Left renal cortex interstitium (tissue), 4 donors: ENCODE measurements at regions not wholly inside any gene's neighbourhood (a gene's known extent, or its start where the extent isn't known, plus 50 kb on each side); places are given as distances from the start of the nearest gene placed in this dataset.

Source experiments
- DNase-seq, 4 donors: peaks; one replicate each; pipeline ENCODE4 v3.0.0-alpha.2; 2013; ENCODE audit warnings: low read depth in 4 of 4, low spot score in 2 of 4, missing footprints in 1 of 4

DNA sequence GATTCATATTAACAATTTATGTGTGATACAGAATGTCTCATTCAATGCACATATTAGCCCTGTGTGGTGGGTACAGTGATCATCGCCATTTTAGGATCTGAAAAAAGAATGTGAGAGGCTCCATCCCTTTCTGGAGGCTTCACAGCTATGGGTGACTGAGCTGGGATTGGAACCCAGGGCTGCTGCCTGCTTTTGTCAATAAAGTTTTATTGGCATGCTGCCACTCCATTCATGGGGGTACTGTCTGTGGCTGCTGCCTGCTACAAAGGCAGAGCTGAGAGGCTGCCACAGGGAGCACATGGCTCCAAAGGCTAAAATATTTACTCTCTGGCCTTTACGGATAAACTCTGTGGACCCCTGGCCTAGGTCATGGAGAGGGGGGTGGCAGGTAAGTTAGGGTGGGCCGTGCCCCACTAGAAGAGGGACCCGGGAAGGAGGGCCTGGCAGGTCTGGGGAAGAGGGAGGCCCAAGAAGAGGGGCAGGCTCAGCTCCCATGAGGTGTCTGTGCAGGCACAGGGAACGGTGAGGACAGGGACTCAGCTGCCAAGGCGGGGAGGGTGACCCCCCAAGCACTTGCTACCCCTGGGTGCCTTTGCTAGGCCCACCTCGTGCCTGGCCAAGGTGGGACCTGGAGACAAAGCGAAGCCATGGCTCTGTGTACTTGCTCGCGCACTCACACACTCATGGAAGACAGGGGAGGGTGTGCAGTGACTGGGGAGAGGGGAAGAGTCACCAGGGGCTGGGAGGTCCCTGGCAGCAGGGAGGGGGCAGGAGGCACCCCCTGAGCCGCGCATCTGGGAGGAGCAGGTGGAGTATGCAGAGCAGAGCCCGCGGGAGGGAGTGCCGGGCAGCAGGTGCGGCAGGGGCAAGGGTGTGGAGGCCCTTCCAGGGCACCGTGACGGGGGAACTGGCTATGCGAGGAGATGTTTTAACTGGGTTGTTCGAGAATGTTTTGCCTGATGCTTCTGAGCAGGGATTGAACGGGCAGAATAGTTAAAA lies 335.3 kb downstream of the CTTN start:
- no peak for DNase-seq

DNA sequence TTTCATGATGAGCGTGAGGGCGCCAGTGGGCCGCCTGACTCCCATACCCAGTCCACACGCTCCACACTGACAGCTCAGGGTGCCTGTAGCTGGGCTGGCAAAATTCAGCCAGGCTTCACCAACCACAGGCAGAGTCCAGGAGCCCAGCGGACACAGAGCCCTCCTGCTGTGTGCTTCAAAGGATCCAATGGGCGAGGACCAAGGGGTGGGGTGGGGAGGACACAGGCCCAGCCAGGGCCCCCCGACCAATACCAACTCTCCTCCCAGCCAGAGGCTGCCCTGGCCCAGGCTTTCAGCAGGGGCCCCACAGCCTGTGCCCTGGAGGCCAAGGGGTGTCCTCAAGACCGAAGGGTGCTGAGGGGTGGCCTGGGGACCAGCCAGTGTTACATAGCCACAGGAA lies 336.1 kb downstream of the CTTN start:
- DNase-seq, result no peak

DNA sequence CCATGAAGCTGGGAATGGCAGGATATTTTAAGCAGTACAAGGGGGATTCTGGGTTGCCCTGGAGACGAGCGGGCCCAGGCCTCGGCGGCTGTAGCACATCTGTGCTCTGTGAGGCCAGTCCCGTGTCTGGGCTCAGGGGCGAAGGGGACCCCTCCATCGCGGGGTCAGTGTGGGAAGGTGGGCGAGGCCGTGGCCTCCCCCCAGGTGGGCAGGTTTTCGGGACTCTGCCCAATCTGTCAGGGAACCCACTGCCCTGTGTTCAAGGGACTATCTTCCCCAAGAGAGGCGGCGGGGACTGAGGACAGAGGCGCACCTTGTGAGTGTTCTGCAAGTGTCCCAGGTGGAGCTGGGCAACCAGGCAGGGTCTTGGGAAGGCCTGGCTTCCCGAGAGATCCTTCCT lies 336.6 kb downstream of the CTTN start:
- no peak for DNase-seq

DNA sequence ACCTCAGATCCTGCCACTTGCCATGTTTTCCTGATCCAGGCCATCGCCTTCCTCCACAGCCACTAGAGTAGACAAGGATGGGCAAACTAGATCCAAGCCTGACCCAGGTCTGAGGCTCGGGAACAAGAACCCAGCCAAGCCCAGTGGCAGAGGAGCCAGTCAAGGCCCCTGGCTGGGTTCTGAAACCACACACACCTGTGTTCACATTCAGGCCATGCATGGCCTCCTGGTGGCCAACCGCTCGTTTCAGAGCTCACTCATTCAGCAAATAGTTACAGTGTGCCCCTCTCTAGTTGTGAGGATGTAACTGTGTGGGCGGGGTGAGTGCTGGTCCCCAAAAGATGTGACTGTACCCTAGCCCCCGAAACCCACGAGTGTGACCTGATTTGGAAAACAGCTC lies 337.6 kb downstream of the CTTN start:
- no peak for DNase-seq

DNA sequence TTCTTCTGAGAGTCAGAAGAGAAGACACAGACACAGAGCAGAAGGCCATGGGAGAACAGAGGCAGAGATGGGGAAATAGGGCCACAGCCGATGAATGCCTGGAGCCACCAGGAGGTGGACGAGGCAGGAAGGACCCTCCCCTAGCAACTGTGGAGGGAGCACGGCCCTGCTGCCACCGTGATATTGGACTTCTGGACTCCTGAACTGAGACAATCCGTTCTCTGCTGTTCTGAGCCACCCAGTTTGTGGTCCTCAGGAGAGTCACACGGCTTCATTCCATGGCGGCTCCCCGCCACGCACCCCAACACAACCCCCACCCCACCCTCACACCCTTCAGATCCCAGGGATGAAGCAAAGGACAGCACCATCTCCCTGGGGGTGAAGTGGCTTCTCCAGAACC lies 338.1 kb downstream of the CTTN start:
- no peak for DNase-seq

DNA sequence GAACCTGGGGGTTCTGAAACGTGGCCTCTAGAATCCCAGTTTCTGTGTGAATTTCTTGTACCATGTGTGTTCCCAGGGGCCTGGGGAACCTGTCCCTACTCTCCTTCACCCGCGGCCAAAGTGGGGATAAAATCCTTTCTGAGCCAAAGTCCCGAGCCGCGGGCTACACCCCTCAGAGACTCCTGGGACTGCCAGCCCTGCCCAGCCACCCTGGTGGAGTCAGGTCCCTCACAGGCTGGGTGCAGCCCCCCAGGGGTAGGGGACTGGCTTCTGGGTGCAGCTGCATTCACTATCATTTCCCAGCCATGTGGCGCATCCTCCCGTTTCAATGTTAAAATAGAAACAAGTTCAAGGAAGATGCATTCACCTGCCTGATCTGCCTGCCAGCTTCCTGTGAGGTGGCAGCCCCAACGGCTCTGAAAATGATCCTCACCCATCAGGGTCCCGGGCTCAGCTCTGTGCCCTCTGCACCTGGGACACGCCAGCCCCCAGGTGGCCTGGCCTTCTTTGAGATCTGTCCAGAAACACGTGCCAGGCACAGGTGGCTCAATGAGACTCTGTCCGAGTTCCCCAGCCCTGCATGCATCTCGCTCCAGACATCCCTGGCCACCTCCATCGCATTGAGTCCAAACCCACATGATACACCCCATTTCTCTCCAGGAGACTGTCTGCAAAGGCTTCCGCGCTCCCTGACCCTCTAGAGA lies 338.8 kb downstream of the CTTN start:
- no peak for DNase-seq

DNA sequence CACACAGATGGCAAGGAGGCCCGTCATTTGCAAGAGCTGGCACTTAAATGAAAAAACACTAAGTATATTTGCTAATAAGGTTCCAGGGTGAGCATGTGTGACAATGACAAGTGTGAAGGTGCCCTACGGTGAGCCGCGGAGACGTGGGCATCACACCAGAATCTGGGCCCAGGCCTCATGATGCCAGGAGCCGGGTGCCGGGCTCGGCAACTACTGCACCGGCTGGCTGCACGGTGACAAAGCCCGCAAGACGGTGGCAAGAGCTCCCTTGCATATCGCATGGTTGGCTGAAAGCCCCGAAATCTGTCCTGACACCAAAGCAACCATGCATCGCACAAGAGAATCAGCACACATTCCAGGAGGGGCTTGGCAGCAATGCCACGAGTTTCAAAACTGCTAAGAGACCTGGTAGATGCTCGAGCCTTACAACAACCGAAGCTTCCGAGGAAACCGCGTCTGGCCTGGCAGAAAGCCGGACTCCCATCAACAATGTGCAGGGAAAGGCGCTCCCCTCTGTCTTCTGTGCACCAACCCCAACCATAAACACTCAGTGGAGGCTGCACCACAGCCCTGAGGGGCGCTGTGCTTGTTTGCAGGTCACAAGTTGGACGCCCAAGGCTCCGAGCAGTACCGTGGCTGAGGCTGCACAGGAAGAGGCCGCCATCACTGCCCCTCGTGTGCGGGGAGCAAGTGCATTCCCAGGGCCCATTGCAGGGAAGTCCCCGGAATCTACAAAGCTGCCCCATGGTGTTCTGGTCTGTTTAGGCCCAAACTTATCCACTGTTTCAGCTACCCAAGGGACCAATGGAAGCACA lies 339.7 kb downstream of the CTTN start:
- DNase-seq, result no peak

DNA sequence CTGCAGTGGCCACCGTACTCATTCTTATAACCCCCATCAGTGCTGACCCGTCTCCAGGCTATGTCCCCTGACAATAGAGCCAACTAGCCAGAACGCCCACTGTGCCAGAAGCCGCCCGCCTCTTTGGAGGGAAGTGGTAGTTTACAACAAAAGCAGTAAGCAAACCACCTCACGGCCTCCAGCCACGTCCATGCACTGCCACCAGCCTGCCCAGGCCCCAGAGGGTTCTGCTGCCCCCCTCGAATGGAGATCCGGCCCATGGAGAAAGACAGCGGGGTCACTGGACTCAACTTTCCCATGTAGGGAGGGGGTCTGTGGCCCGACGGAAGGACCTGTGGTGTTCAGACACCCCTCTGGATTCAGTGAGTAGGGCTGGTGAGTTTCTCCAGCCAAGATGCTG lies 340.3 kb downstream of the CTTN start:
- DNase-seq, result no peak

DNA sequence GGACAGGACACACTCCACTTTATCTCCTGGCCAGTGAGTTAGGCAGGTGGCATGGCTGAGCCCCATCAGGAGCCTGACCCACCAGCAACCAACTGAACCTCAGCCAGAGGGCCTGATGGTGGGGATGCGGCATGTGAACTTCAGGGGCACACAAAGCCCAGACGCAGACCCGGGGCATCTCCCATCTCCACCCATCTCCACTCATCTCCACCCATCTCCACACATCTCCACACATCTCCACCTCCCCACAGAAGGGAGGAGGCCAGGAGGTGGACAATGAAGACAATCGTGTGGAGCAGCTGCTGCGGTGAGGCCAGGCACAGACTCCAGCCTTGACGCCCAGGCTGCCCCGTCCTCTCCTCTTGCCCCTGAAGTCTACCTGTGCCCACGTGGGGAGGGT lies 340.8 kb downstream of the CTTN start:
- no peak for DNase-seq

DNA sequence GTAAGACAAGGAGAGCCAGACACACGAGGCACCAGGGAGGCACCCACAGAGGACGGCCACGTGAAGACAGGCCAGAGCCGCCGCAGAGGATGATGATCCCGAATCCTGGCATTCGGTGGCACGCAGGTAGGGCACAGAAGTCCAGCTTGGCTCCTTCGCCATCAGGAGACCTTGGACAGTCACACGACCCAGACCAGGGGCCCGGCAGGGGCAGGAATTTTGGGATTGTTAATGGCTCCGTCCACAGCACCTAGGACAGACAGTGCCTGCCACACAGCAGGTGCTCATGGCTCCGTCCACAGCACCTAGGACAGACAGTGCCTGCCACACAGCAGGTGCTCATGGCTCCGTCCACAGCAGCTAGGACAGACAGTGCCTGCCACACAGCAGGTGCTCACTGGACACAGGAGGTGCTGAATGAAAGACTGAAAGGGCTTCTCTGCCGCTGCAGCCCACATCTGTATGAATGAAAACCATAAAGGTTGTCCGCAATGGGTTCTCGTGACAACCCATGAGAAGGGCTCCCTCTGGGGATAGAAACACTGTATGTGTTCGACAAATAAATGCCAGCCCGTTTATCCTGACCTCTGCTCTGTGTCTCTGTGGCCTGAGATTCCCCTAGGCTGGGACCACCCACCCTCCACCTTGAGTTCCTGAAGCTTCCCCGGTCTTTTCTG lies 341.6 kb downstream of the CTTN start:
- no peak for DNase-seq

DNA sequence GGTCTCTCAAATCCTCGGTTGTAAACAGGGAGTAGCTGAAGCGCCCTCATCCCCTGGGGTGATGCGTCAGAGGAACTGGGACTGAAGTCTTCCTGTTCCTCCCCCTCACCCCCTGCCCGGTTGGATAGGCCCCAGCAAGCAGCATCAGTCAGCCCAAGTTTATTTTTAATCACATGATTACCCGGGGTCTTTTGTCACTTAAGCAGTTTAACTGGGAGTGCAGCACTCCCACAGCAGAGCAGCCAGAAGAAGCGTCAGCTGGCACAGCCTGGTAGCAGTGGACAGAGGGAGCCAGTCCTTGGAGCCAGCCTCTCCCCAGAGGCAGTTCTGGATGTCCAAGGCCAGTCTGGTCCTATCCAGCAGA lies 342.1 kb downstream of the CTTN start:
- peak in 1 of 4 donors; percentile 49 for DNase-seq

DNA sequence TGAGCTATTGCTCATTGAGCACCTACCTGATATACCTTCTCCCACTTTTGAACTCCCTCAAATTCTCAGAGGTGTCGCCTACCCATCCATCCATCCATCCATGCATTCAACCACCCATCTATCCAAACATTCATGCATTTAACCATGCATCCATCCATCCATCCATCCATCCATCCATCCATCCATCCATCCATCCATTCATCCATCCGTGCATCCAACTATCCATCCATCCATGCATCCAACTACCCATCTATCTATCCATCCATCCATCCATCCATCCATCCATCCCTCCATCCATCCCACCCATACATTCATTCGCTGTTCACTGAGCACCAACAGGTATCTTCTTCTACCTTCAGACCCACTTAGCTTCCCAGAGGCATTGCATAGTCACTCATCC lies 342.8 kb downstream of the CTTN start:
- no peak for DNase-seq

DNA sequence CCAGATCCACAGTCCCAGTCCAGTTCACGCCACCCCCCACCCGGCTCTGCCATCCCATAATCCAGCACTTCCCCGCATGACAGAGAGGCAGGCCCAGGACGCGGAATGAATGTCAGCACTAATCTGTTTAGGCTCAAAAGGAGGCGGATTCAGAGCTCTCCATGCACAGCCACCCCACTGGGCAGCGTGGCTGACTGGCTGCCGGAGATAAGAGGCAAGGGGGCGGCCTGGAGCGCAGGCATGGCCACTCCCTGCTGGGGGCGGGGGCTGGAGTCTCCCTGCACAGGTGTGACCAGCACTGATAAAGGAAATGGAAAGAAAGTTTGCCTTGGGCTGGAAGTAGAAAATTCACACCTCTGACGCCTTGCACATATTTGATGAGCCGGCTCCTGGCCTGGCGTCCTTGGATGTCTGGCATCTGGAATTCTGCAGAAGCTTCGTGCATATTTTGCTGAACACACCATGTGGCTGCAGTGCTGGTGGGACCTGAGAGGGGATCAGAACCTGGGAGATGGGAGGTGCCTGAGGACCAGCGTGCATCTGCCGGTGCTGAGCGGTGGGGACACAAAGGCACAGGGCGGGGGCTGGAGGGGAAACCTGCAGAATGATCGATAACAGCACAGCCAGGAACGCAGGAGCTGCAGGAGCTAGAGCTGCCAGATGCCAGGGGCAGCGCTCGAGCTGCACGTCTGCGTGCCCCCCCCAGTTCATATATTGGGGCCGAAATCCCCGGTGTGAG lies 344.4 kb downstream of the CTTN start:
- no peak for DNase-seq

DNA sequence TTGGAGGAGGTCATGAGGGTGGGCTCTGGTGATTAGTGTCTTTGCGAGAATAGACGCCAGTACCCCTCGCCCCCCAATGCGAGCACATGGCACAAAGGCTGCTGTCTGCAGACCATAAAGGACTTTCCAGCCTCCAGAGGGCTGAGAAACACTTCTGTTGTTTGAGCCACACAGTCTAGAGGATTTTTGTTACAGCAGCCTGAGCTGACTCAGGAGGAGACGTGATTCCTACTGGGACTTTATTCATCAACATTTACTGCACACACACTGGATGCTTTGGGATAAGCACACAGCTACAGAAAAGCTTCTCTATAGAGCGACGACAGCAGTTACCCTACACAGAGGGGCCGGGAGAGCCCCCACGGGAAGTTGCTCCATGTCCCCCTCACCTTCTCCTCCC lies 345.0 kb downstream of the CTTN start:
- DNase-seq, result no peak

DNA sequence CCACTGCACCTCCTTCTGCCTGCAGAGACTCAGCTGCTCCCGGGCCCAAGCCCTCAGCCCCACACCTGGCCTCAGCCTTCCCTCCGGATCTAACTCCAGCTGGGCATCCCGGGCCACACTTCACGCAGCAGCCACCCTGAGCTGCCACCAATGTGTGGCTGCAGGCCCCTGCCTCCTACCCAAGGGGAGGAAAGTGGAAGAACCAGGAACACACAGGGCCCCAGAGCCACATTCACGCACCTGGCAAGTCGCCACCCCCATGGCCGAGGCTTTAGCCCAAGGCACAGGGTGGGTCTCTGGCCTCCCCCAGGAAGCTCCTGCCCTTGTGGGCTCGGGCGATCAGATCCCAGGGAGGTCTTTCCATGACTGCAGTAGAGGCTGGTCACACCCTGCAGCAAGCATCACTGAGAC lies 345.6 kb downstream of the CTTN start:
- DNase-seq, result no peak

DNA sequence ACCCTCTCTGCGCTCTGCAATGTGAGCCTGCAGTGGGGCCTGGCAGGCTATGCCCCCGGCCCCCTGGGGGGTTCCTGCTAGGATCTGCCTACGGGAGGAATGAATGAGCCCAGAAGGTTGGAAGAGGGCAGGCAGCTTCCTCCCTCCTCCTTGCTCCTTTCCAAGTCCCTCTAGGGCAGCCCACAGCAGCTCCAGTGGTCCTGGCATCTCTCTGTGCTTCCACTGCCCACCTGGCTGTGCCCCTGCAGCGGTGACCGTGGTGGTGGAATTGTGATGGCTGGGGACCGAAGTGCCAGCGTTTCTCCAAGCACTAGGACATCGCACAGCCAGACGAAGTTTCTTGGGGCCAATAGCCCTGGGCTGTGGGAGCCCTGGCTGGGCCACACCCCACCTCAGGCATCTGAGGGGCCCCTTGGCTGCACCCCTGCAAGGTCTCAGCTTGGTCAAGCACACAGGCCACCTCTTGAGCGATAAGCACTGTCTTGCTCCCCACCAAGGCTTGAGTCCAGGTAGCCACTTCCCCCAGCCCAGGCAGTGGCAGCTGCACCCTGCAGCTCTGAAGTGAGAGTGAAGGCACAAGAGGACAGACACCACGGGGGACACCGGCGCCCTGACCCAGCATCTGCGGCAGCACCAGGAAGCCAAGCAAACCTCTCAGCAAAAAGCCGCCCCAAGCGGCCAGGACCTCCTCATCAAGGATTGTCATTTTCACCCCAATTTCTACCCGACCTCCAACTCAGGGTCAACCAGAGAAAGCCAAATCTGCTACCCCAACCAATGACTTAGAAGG lies 346.3 kb downstream of the CTTN start:
- DNase-seq, result no peak

DNA sequence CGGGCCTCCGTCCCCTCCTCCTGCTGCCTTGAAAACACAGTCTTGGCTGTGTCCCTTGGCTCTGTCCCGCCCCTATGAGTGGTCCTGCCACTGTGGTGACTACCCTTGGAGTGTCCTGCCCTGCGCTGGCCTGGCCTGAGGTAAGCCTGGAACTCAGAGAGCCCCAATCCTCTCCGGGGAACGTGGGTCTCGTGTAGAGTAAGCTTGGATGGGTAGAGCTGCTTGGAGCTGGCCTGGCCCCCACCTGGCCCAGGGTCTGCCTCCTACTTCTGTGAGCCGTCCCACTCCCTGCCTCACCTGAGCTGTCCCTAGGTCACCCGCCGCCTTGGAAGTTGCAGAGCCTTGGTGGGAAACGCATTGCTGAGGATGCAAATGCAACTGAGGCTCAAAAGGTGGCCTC lies 347.1 kb downstream of the CTTN start:
- no peak for DNase-seq

DNA sequence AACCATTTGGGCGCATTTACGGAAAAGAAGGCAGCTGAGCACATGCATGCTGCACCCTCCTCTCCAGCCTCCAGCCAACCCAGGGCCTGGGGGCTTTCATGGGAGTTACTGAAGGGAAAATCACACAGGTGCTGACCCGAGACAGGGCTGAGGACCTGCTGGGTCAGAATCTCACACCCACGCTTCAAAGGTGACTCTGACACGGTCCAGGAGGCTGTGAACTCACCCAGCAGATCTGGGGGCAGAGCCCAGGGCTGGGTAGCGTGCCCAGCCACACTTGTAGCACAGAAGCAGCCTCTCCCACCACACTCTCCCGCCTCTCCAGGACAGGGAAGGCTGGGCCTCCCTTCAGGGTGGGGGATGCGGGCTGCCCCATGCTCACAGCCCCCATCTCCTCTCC lies 347.6 kb downstream of the CTTN start:
- no peak for DNase-seq

DNA sequence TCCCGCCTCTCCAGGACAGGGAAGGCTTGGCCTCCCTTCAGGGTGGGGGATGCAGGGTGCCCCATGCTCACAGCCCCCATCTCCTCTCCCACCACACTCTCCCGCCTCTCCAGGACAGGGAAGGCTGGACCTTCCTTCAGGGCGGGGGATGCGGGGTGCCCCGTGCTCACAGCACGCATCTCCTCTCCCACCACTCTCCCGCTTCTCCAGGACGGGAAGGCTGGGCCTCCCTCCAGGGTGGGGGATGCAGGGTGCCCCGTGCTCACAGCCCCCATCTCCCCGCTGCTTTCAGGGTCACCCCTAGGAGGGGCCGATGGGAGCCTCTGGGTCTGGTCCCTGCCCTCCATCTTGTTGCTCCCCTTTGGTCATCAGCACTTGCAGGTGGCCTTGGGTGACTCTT lies 348.0 kb downstream of the CTTN start:
- DNase-seq, result no peak
